ENCODE measurements at regions not wholly inside any gene's neighbourhood (a gene's known extent, or its start where the extent isn't known, plus 50 kb on each side); places are given as distances from the start of the nearest gene placed in this dataset.

DNA sequence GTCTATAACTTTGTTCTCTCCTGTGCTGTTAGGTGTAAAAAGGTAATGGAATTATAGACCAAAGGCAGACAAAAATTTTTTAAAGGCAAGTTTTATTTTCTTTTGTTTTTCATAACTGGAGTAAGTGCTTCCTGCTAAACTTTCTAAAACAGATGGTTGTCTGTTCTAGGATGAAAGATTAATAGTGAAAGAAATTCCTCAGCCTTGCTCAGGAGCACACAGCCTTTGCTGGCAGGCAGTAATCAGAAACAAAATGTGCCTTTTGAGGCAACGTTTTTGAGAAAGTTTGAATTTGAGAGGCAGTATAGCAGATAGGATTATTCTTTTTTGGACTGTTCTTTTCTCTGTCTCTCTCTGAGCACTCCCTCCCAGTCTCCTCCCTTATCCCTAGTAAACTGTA lies 2749.5 kb downstream of the PCDH9 start:
- TF ChIP-seq, protein P1, sequence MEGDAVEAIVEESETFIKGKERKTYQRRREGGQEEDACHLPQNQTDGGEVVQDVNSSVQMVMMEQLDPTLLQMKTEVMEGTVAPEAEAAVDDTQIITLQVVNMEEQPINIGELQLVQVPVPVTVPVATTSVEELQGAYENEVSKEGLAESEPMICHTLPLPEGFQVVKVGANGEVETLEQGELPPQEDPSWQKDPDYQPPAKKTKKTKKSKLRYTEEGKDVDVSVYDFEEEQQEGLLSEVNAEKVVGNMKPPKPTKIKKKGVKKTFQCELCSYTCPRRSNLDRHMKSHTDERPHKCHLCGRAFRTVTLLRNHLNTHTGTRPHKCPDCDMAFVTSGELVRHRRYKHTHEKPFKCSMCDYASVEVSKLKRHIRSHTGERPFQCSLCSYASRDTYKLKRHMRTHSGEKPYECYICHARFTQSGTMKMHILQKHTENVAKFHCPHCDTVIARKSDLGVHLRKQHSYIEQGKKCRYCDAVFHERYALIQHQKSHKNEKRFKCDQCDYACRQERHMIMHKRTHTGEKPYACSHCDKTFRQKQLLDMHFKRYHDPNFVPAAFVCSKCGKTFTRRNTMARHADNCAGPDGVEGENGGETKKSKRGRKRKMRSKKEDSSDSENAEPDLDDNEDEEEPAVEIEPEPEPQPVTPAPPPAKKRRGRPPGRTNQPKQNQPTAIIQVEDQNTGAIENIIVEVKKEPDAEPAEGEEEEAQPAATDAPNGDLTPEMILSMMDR (IDR thresholded peaks at IDR 0.05), result no peak
- no peak for TF ChIP-seq POLR2AphosphoS5 (IDR thresholded peaks at IDR 0.05)

Measured in gastroesophageal sphincter (tissue), 3 donors.